ENCODE measurements at regions not wholly inside any gene's neighbourhood (a gene's known extent, or its start where the extent isn't known, plus 50 kb on each side); places are given as distances from the start of the nearest gene placed in this dataset.
"Not testable (repeated sequence)": the region's sequence is repeated elsewhere in the genome, so short reads cannot be mapped to it uniquely, and the experiment has no call there.

DNA sequence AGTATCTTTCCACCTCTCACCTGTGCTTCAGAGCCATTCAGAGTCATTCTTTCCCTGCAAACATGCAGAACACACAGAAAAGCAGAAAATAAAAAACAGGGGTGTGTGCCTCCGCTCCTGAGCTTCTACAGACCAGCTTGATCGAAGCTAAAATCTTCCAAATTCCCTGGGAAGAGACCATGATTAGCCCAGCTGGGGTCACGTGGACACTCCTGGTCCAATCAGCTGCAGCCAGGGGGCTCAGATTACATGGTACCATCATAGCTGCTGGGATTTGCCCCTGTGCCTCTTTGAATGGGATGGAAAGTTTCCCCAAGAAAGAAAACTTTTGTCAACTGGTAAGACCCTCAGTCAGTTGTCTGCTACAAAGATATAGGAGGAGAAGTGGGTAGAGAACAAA lies 159.9 kb downstream of the TMEM114 start:
- H3K27me3 Mint-ChIP-seq (ENCODE audit: low read depth) = peaks cover 2% of the 10 kb centered on the region
- CTCF ChIA-PET = no interaction called here
- no peaks in the 10 kb centered on the region for H3K36me3 Mint-ChIP-seq (ENCODE audit: low read depth)
- H3K4me1 Mint-ChIP-seq (ENCODE audit: low read depth) = no peaks in the 10 kb centered on the region
- no peak overlapping the region for H3K4me3 Mint-ChIP-seq
- no peak overlapping the region for H3K27ac Mint-ChIP-seq
- H3K9me3 Mint-ChIP-seq = peaks cover 2% of the 10 kb centered on the region
- intact Hi-C loops (cut with micrococcal nuclease) = no loop called here
- no peak for DNase-seq

DNA sequence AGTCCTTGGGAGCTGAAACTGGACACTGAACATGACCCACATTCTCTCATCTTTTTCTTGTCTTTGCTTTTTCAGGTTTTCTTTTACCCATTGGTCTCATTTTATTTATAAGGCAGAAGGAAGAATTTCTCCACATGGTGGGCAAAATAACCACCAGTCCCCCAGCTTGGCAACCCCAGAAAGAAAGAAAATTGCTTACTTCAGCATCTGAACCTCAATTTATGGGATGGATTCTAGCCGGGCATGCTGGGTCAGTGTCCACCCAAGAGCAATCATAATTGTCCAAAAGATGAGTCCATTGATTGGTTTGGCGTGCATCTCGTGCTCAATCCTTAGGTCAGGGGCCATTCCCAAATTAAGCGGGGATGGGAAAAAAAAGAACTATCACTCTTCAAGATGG lies 163.7 kb downstream of the TMEM114 start:
- Mint-ChIP-seq H3K36me3 (ENCODE audit: low read depth) (no peaks in the 10 kb centered on the region), H3K4me1 (ENCODE audit: low read depth) (no peaks in the 10 kb centered on the region), H3K9me3 (peaks cover 2% of the 10 kb centered on the region), H3K4me3 (no peak overlapping the region), H3K27me3 (ENCODE audit: low read depth) (peaks cover 2% of the 10 kb centered on the region), H3K27ac (no peak overlapping the region)
- DNase-seq = no peak
- CTCF ChIA-PET = no interaction called here
- intact Hi-C loops (cut with micrococcal nuclease) = no loop called here

DNA sequence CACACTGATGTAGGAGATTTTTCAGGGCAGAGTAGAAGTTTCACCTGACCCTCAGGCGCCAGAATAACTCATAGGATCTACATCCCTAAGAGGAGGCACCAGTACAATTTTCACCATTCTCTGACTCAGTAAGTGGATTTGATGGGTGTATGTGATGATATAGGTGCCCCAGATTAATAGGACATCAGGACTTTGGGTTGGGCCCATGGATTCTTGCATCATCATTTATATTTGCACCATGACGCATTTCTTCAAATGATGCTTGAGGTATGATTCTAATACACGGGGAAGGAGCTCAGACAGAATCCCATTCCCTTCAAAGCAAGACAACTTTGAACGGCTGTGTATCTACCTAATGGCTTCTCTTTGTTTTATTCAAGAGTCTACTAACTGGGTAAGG lies 173.2 kb downstream of the TMEM114 start:
- no peaks in the 10 kb centered on the region for H3K27me3 Mint-ChIP-seq (ENCODE audit: low read depth)
- H3K9me3 Mint-ChIP-seq = peaks cover under 1% of the 10 kb centered on the region
- no peak for DNase-seq
- CTCF ChIA-PET = interaction anchor here (0.6 kb wide), 1 partner anchor 592 kb away, joined by 3 read pairs; no protein-coding TSS in a partner anchor
- H3K4me3 Mint-ChIP-seq = no peak overlapping the region
- intact Hi-C loops (cut with micrococcal nuclease) = no loop called here
- H3K27ac Mint-ChIP-seq = no peak overlapping the region
- no peaks in the 10 kb centered on the region for H3K4me1 Mint-ChIP-seq (ENCODE audit: low read depth)
- H3K36me3 Mint-ChIP-seq (ENCODE audit: low read depth) = no peaks in the 10 kb centered on the region

DNA sequence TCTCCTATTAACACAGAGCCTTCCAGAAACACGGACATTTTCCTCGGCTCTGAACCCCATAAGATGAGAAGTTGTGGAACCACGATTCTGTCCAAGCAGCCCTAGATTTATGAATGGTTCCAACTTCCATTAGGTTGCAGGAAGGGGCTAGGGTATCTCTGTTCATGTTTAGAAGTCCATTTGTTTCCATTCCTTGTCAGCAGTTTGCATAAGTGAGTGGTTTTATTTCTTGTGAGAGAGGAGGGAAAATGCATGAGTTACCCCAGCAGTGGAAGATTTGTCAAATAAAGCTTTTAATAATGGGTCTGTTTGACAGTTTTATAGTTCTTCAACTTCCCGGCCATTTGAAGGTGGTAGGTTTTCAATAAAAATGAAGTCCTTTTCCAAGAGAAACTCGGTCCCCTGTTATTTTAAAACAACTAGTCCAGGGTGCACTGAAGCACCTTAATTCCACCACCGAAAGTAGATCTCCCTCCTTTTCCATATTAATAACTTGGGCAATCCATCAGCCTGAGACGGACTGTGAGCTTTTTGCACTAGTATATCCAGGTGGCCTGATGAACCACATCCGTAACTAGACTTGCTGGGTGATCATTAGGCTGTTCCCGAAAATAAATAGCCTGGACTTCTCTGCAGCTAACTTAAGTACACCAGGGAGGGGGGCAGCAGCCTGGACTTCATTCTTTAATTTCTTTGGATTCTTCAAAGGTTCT lies 181.3 kb downstream of the TMEM114 start:
- intact Hi-C loops (cut with micrococcal nuclease) = no loop called here
- Mint-ChIP-seq H3K4me3 (no peak overlapping the region), H3K36me3 (ENCODE audit: low read depth) (no peaks in the 10 kb centered on the region), H3K27ac (no peak overlapping the region), H3K4me1 (ENCODE audit: low read depth) (no peaks in the 10 kb centered on the region), H3K9me3 (peaks cover 9% of the 10 kb centered on the region), H3K27me3 (ENCODE audit: low read depth) (no peaks in the 10 kb centered on the region)
- CTCF ChIA-PET = no interaction called here
- no peak for DNase-seq

DNA sequence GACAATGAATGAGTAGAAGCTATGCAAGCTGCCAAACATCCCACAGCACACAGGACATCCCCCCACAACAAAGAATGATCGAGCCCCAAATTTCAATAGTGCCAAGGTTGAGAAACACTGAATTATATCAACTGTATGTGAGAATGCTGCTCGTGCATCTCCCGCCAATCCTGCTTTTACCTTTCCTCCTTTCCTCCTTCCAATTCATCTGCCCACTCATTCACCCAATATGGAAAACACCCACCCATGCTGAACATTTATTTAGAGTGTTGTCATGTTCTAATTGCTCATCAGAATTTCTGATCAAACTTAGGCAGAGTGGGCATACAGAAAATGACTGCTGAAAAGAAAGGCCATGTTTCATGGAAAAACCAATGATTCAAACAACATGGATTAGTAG lies 183.0 kb downstream of the TMEM114 start:
- H3K9me3 Mint-ChIP-seq = peaks cover 9% of the 10 kb centered on the region
- no peaks in the 10 kb centered on the region for H3K36me3 Mint-ChIP-seq (ENCODE audit: low read depth)
- no peak overlapping the region for H3K27ac Mint-ChIP-seq
- no peak for DNase-seq
- no peaks in the 10 kb centered on the region for H3K4me1 Mint-ChIP-seq (ENCODE audit: low read depth)
- no peak overlapping the region for H3K4me3 Mint-ChIP-seq
- no peaks in the 10 kb centered on the region for H3K27me3 Mint-ChIP-seq (ENCODE audit: low read depth)
- CTCF ChIA-PET = no interaction called here
- intact Hi-C loops (cut with micrococcal nuclease) = no loop called here

DNA sequence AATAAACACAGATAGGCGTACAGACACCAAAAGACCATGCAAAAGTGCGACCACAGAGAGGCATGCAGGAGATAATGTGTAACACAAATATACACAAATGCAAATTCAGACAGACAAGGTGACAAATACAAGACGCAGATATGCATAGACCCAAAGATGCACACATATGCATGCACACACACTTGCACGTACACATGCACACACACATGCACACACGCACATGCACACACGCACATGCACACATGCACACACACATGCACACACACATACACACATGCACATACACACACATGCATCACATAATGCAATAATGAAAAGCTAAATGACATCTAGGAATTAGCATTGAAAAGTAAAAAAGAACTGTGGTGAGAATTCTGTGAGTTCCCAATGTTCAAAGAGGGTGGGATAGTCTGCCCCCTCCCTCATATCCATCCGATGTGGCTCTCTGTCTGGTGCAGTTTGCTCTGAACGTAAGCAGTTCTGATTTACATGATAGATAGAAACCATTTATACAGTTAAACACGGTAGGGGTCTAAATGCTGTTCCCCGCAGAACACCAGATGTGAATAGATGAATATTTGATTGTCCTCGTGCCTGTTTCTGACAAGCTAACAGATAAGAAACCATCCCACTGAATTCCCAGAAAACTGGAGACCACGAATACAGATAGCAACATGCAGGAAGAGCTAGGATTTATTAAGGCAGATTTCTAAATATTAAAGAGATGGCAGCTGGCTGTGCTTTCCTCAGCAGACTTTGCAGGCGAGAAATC lies 186.1 kb downstream of the TMEM114 start:
- Mint-ChIP-seq H3K4me3 (no peak overlapping the region), H3K27me3 (ENCODE audit: low read depth) (no peaks in the 10 kb centered on the region), H3K36me3 (ENCODE audit: low read depth) (no peaks in the 10 kb centered on the region), H3K9me3 (peaks cover 3% of the 10 kb centered on the region), H3K27ac (no peak overlapping the region), H3K4me1 (ENCODE audit: low read depth) (no peaks in the 10 kb centered on the region)
- intact Hi-C loops (cut with micrococcal nuclease) = no loop called here
- CTCF ChIA-PET = interaction anchor here (0.6 kb wide), 1 partner anchor 162 kb away, joined by 3 read pairs; no protein-coding TSS in a partner anchor
- no peak for DNase-seq

- Mint-ChIP-seq H3K36me3 (ENCODE audit: low read depth) (no peaks in the 10 kb centered on the region), H3K27ac (no peak overlapping the region), H3K4me3 (no peak overlapping the region), H3K4me1 (ENCODE audit: low read depth) (no peaks in the 10 kb centered on the region), H3K9me3 (peaks cover 3% of the 10 kb centered on the region), H3K27me3 (ENCODE audit: low read depth) (no peaks in the 10 kb centered on the region)
- CTCF ChIA-PET = interaction anchor here (0.6 kb wide), 1 partner anchor 161 kb away, joined by 3 read pairs; no protein-coding TSS in a partner anchor
- intact Hi-C loops (cut with micrococcal nuclease) = no loop called here
- DNase-seq = no peak
These were observed 187.1 kb downstream of the TMEM114 start for GRCh38 chr16:8402981-8403843.

DNA sequence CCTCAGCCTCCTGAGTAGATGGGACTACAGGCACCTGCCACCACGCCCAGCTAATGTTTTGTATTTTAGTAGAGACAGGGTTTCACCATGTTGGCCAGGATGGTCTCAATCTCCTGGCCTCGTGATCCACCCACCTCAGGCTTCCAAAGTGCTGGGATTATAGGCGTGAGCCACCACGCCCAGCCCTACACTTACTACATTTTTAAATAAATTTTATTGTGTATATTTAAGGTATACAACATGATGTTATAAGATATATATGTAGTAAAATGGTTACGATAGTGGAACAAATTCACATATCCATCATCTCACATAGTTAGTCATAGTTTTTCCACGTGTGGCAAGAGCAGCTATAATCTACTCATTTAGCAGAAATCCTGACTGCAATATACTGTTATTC lies 189.6 kb downstream of the TMEM114 start:
- not testable (repeated sequence) for H3K4me3 Mint-ChIP-seq

GRCh38 chr16:8398548-8398947 lies 191.8 kb downstream of the TMEM114 start:
- no peaks in the 10 kb centered on the region for H3K36me3 Mint-ChIP-seq (ENCODE audit: low read depth)
- DNase-seq = no peak

More for the DNA sequence above, 189.6 kb downstream of the TMEM114 start:
- H3K27ac Mint-ChIP-seq; H3K4me1 Mint-ChIP-seq (ENCODE audit: low read depth); H3K36me3 Mint-ChIP-seq (ENCODE audit: low read depth); H3K27me3 Mint-ChIP-seq (ENCODE audit: low read depth); H3K9me3 Mint-ChIP-seq; DNase-seq; intact Hi-C loops (cut with micrococcal nuclease); CTCF ChIA-PET: not testable (repeated sequence)

DNA sequence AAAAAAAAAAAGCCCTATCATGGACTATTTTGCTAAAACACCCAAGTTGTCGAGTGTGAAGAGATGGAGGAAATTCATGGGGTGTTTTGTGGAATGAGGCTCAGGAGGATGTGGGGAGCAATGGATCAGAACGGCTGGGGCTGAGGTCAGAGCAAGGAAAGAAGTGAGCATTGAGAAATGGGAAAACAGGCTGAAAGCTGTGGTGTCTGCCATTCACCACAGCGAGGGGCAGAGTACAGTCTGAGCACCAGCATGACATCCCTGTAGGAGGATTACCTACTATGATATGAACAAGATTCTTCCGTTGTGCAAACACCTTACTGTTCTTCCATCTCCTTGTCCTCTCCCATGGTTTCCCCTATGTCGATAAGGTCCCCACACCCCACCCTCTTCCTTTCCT lies 193.1 kb downstream of the TMEM114 start:
- CTCF ChIA-PET = no interaction called here
- intact Hi-C loops (cut with micrococcal nuclease) = no loop called here
- H3K27ac Mint-ChIP-seq = no peak overlapping the region

More at GRCh38 chr16:8398548-8398947, 191.8 kb downstream of the TMEM114 start:
- CTCF ChIA-PET = no interaction called here
- H3K4me3 Mint-ChIP-seq = no peak overlapping the region
- no peaks in the 10 kb centered on the region for H3K9me3 Mint-ChIP-seq
- no peaks in the 10 kb centered on the region for H3K4me1 Mint-ChIP-seq (ENCODE audit: low read depth)
- H3K27ac Mint-ChIP-seq = no peak overlapping the region
- intact Hi-C loops (cut with micrococcal nuclease) = no loop called here
- H3K27me3 Mint-ChIP-seq (ENCODE audit: low read depth) = no peaks in the 10 kb centered on the region

GRCh38 chr16:8396463-8396862 lies 193.8 kb downstream of the TMEM114 start:
- H3K27ac Mint-ChIP-seq = no peak overlapping the region
- no peaks in the 10 kb centered on the region for H3K36me3 Mint-ChIP-seq (ENCODE audit: low read depth)
- CTCF ChIA-PET = no interaction called here
- no peak for DNase-seq
- no peaks in the 10 kb centered on the region for H3K9me3 Mint-ChIP-seq
- H3K27me3 Mint-ChIP-seq (ENCODE audit: low read depth) = no peaks in the 10 kb centered on the region
- H3K4me1 Mint-ChIP-seq (ENCODE audit: low read depth) = no peaks in the 10 kb centered on the region
- intact Hi-C loops (cut with micrococcal nuclease) = no loop called here
- H3K4me3 Mint-ChIP-seq = no peak overlapping the region

More for the DNA sequence above, 193.1 kb downstream of the TMEM114 start:
- H3K9me3 Mint-ChIP-seq = no peaks in the 10 kb centered on the region
- no peaks in the 10 kb centered on the region for H3K36me3 Mint-ChIP-seq (ENCODE audit: low read depth)
- no peaks in the 10 kb centered on the region for H3K27me3 Mint-ChIP-seq (ENCODE audit: low read depth)
- no peak overlapping the region for H3K4me3 Mint-ChIP-seq
- H3K4me1 Mint-ChIP-seq (ENCODE audit: low read depth) = no peaks in the 10 kb centered on the region
- DNase-seq = no peak

- no peaks in the 10 kb centered on the region for H3K9me3 Mint-ChIP-seq
- no peak for DNase-seq
- H3K4me1 Mint-ChIP-seq (ENCODE audit: low read depth) = no peaks in the 10 kb centered on the region
- no peak overlapping the region for H3K4me3 Mint-ChIP-seq
- CTCF ChIA-PET = no interaction called here
- H3K27me3 Mint-ChIP-seq (ENCODE audit: low read depth) = no peaks in the 10 kb centered on the region
- H3K27ac Mint-ChIP-seq = no peak overlapping the region
- intact Hi-C loops (cut with micrococcal nuclease) = no loop called here
- H3K36me3 Mint-ChIP-seq (ENCODE audit: low read depth) = no peaks in the 10 kb centered on the region
These were observed 199.1 kb downstream of the TMEM114 start for GRCh38 chr16:8391257-8391656.
